Type B pancreatic cell (in vitro differentiated cells): ENCODE measurements at regions not wholly inside any gene's neighbourhood (a gene's known extent, or its start where the extent isn't known, plus 50 kb on each side); places are given as distances from the start of the nearest gene placed in this dataset.

Experiments used
- DNase-seq: peaks from one replicate; pipeline ENCODE4 v3.0.0; 2021; ENCODE audit warnings: mixed read lengths; ENCODE audit not compliant: unreplicated experiment; ENCODE audit errors: extremely low spot score
- H3K27ac Mint-ChIP-seq: 2 replicates; pipeline ENCODE4 v1.8.0; 2021; ENCODE audit warnings: mild to moderate bottlenecking, mixed read lengths
- H3K27me3 Mint-ChIP-seq: 2 replicates; pipeline ENCODE4 v1.8.0; 2021; ENCODE audit warnings: mixed read lengths
- H3K36me3 Mint-ChIP-seq: 2 replicates; pipeline ENCODE4 v1.8.0; 2021; ENCODE audit warnings: mixed read lengths
- H3K4me1 Mint-ChIP-seq: one replicate; pipeline ENCODE4 v1.8.0; 2021; ENCODE audit warnings: mixed read lengths; ENCODE audit not compliant: unreplicated experiment
- H3K4me3 Mint-ChIP-seq: 2 replicates; pipeline ENCODE4 v1.8.0; 2021; ENCODE audit warnings: mild to moderate bottlenecking, mixed read lengths
- H3K9me3 Mint-ChIP-seq: 2 replicates; pipeline ENCODE4 v1.8.0; 2021; ENCODE audit warnings: mixed read lengths
- CTCF ChIP-seq: fragments of 200-600 bp; sonication (generic); conservative IDR thresholded peaks from 2 replicates; pipeline ENCODE4 v1.5.0; 2021; ENCODE audit warnings: antibody characterized with exemption, mild to moderate bottlenecking

GRCh38 chr13:75165543-75166230 lies 316.3 kb downstream of the TBC1D4 start:
- no peaks in the 10 kb centered on the region for H3K9me3 Mint-ChIP-seq
- H3K36me3 Mint-ChIP-seq, result no peaks in the 10 kb centered on the region
- no peak for TF ChIP-seq CTCF
- DNase-seq, result no peak
- H3K4me1 Mint-ChIP-seq, result peaks cover 8% of the 10 kb centered on the region
- H3K27ac Mint-ChIP-seq, result no peak overlapping the region
- H3K4me3 Mint-ChIP-seq, result no peak overlapping the region
- H3K27me3 Mint-ChIP-seq, result peaks cover 7% of the 10 kb centered on the region

DNA sequence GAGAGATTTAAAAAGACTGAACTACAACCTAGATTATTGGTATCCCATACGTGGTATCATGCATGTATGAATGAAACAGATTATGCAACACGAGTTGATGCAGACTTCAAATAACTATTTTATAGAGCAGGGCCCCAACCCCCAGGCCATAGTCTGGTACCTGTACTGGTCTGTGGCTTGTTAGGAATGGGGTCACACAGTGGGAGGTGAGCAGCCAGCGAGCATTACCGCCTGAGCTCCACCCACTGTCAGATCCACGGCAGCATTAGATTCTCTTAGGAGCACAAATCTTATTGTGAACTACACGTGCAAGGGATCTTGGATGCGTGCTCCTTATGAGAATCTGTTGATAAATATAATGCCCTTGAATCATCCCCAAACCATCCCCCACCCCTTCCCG lies 320.2 kb downstream of the TBC1D4 start:
- Mint-ChIP-seq H3K9me3 (peaks cover under 1% of the 10 kb centered on the region), H3K4me3 (no peak overlapping the region), H3K36me3 (no peaks in the 10 kb centered on the region), H3K27me3 (peaks cover 7% of the 10 kb centered on the region), H3K27ac (no peak overlapping the region), H3K4me1 (peaks cover 4% of the 10 kb centered on the region)
- no peak for DNase-seq
- no peak for TF ChIP-seq CTCF

DNA sequence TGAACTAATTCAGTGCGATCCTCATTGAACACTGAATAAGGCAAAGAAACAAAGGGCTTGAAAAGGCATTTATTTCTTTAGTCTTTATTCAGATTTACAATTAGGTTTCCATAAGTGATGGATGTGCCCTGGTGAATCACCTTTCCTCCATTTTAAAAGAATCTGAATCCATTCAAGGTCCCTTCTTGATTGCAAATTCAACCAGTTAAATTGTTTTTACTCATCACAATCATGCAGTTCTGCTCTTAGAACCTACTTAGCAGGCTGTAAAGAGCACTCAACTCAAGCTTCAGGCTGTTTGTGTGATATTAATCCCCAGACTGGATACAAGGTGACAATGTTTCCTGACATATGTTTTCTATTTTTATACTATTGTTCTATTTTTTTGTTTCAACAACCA lies 321.0 kb downstream of the TBC1D4 start:
- Mint-ChIP-seq H3K27ac (no peak overlapping the region), H3K27me3 (peaks cover 7% of the 10 kb centered on the region), H3K36me3 (no peaks in the 10 kb centered on the region), H3K4me3 (no peak overlapping the region), H3K4me1 (peaks cover 4% of the 10 kb centered on the region), H3K9me3 (peaks cover 9% of the 10 kb centered on the region)
- no peak for DNase-seq
- TF ChIP-seq CTCF, result no peak

DNA sequence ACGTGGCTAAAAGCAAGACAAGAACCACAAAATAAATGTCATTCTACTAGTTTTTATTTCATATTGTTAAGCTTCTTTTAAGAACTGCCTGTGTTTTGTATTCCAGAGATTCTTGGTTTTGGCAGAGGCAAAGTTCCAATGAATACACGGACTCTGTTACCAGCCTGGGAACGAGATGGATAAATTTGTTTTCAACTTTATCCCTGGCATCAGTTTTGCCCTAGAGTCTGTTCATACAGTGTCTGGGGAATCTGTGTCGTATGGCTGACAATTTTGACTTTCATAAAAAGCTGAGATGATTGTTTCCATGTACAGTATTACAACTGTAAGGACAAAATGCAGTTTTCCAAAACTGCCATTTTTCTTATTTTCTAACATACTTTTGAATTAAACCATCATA lies 327.6 kb downstream of the TBC1D4 start:
- Mint-ChIP-seq H3K27ac (no peak overlapping the region), H3K9me3 (peaks cover 15% of the 10 kb centered on the region), H3K27me3 (peaks cover 3% of the 10 kb centered on the region), H3K4me3 (no peak overlapping the region), H3K36me3 (no peaks in the 10 kb centered on the region), H3K4me1 (no peaks in the 10 kb centered on the region)
- DNase-seq, result no peak
- no peak for TF ChIP-seq CTCF

GRCh38 chr13:75153834-75154233 lies 328.1 kb downstream of the TBC1D4 start:
- no peaks in the 10 kb centered on the region for H3K4me1 Mint-ChIP-seq
- peaks cover 15% of the 10 kb centered on the region for H3K9me3 Mint-ChIP-seq
- H3K27me3 Mint-ChIP-seq, result peaks cover 7% of the 10 kb centered on the region
- no peaks in the 10 kb centered on the region for H3K36me3 Mint-ChIP-seq
- no peak overlapping the region for H3K4me3 Mint-ChIP-seq
- no peak for TF ChIP-seq CTCF
- no peak for DNase-seq
- no peak overlapping the region for H3K27ac Mint-ChIP-seq

- Mint-ChIP-seq H3K4me1 (no peaks in the 10 kb centered on the region), H3K9me3 (peaks cover 15% of the 10 kb centered on the region), H3K27me3 (peaks cover 7% of the 10 kb centered on the region), H3K36me3 (no peaks in the 10 kb centered on the region), H3K4me3 (no peak overlapping the region), H3K27ac (no peak overlapping the region)
- no peak for DNase-seq
- no peak for TF ChIP-seq CTCF
These were observed 328.6 kb downstream of the TBC1D4 start for GRCh38 chr13:75153386-75153785.
